BJ (cell line): ENCODE measurements at regions not wholly inside any gene's neighbourhood (a gene's known extent, or its start where the extent isn't known, plus 50 kb on each side); places are given as distances from the start of the nearest gene placed in this dataset.

Experiments
- CTCF ChIA-PET: fragments of 350-600 bp; formaldehyde crosslinking; extraction: SDS; loops from one replicate; lab custom pipeline; 2021; ENCODE audit warnings: antibody characterized with exemption, inconsistent platforms; lab: Yijun Ruan, JAX
- POLR2A ChIA-PET: fragments of 300-600 bp; sonication (Branson Sonifier 250); formaldehyde crosslinking; extraction: SDS; loops from one replicate; lab custom pipeline; 2021; ENCODE audit warnings: antibody characterized with exemption; lab: Charles Lee
- DNase-seq: peaks from one replicate; pipeline ENCODE4 v3.0.0-alpha.2; 2011; ENCODE audit warnings: low read depth
- H3K27me3 ChIP-seq: 2 replicates; pipeline ENCODE4 v1.6.0; 2011; ENCODE audit warnings: low read length; ENCODE audit not compliant: control insufficient read depth, insufficient read depth
- H3K36me3 ChIP-seq: 2 replicates; pipeline ENCODE4 v1.5.1; 2011; ENCODE audit warnings: low read length; ENCODE audit not compliant: control insufficient read depth, insufficient read depth
- H3K4me3 ChIP-seq: 2 replicates; pipeline ENCODE4 v1.5.1; 2011; ENCODE audit warnings: low read depth, mild to moderate bottlenecking, control low read depth, low read length
- TF ChIP-seq, protein P1 (sequence below): IDR thresholded peaks from 2 replicates; pipeline ENCODE4 v1.5.1; 2011; ENCODE audit warnings: low read depth, mild to moderate bottlenecking, control low read depth, inconsistent platforms, low read length, moderate library complexity; ENCODE audit not compliant: insufficient read depth

DNA sequence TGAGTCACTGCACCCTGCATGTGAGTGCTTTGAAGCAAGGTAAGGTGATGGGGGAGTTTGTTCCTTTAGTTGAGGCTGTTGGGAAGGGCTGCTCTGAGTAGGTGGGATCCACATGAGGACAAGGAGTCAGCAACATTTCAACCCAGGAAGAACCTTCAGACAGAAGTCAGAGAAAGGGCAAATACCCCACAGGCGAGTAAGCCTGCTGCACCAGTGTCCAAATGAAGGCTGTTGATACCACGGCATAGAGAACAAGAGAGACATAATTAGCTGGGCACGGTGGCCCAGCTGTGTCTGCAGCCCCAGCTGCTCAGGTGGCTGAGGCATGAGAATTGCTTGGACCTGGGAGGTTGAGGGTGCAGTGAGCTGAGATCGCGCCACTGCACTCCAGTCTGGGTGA is 54.3 kb upstream of the CLMP start:
- Histone ChIP-seq H3K4me3 (no peak overlapping the region), H3K36me3 (no peaks in the 10 kb centered on the region), H3K27me3 (no peaks in the 10 kb centered on the region)
- POLR2A ChIA-PET: no interaction called here
- TF ChIP-seq, protein P1, sequence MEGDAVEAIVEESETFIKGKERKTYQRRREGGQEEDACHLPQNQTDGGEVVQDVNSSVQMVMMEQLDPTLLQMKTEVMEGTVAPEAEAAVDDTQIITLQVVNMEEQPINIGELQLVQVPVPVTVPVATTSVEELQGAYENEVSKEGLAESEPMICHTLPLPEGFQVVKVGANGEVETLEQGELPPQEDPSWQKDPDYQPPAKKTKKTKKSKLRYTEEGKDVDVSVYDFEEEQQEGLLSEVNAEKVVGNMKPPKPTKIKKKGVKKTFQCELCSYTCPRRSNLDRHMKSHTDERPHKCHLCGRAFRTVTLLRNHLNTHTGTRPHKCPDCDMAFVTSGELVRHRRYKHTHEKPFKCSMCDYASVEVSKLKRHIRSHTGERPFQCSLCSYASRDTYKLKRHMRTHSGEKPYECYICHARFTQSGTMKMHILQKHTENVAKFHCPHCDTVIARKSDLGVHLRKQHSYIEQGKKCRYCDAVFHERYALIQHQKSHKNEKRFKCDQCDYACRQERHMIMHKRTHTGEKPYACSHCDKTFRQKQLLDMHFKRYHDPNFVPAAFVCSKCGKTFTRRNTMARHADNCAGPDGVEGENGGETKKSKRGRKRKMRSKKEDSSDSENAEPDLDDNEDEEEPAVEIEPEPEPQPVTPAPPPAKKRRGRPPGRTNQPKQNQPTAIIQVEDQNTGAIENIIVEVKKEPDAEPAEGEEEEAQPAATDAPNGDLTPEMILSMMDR: no peak
- no peak for DNase-seq
- CTCF ChIA-PET: interaction anchor here (1.5 to 4.1 kb wide), 2 partner anchors 83 to 139 kb away, joined by 4 to 26 read pairs; no protein-coding TSS in a partner anchor

- ChIA-PET CTCF (interaction anchor here (0.7 to 7.0 kb wide), 41 partner anchors 9 to 1054 kb away, joined by 3 to 96 read pairs (median 5); partner anchors contain the start of gene CLMP), POLR2A (interaction anchor here (0.8 to 1.6 kb wide), 3 partner anchors 59 to 136 kb away, joined by 3 to 4 read pairs (median 4); no protein-coding TSS in a partner anchor)
- Histone ChIP-seq H3K27me3 (no peaks in the 10 kb centered on the region), H3K4me3 (no peak overlapping the region), H3K36me3 (no peaks in the 10 kb centered on the region)
- DNase-seq: no peak
- TF ChIP-seq, protein P1: no peak
Observed at GRCh38 chr11:123247813-123248379, 52.8 kb upstream of the CLMP start.

GRCh38 chr11:123247496-123247799 is 52.4 kb upstream of the CLMP start:
- ChIA-PET POLR2A (interaction anchor here (0.6 to 1.6 kb wide), 4 partner anchors 59 to 182 kb away, joined by 3 to 4 read pairs (median 4); no protein-coding TSS in a partner anchor), CTCF (interaction anchor here (0.7 to 7.0 kb wide), 45 partner anchors 9 to 1054 kb away, joined by 3 to 96 read pairs (median 5); partner anchors contain the start of genes CLMP and HSPA8)
- H3K27me3 ChIP-seq: no peaks in the 10 kb centered on the region
- TF ChIP-seq, protein P1: no peak
- H3K36me3 ChIP-seq: no peaks in the 10 kb centered on the region
- no peak for DNase-seq
- H3K4me3 ChIP-seq: no peak overlapping the region

- Histone ChIP-seq H3K27me3 (no peaks in the 10 kb centered on the region), H3K4me3 (no peak overlapping the region), H3K36me3 (no peaks in the 10 kb centered on the region)
- ChIA-PET POLR2A (interaction anchor here (0.6 to 1.6 kb wide), 4 partner anchors 58 to 181 kb away, joined by 3 to 4 read pairs (median 4); no protein-coding TSS in a partner anchor), CTCF (interaction anchor here (0.6 to 7.0 kb wide), 49 partner anchors 8 to 1053 kb away, joined by 3 to 96 read pairs (median 5); partner anchors contain the start of genes CLMP and HSPA8)
- TF ChIP-seq, protein P1: peak; percentile 97
- DNase-seq: no peak
Observed at GRCh38 chr11:123246749-123247495, 51.9 kb upstream of the CLMP start.

DNA sequence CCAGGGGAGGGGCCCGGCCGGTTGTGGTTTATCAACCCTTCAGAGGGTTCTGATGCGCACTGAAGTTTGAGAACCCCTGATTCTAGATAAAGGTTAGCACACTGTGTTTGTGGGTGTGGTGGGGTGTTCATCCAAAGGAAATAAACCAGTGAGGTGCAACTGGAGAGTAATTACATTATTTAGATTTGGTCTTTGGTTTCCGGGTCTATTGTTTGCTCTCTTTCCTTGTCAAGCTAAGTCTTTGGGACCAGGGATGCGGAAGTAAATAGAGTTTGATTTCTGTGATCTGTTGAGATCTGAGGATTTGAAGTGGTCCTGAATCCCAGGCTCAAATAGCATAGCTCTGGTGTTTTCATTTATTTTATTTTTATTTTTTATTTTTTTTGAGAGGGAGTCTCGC is 50.5 kb upstream of the CLMP start:
- TF ChIP-seq, protein P1: no peak
- POLR2A ChIA-PET: no interaction called here
- no peak overlapping the region for H3K4me3 ChIP-seq
- no peak for DNase-seq
- CTCF ChIA-PET: interaction anchor here (1.1 to 7.0 kb wide), 5 partner anchors 10 to 142 kb away, joined by 3 to 96 read pairs (median 6); no protein-coding TSS in a partner anchor
- H3K27me3 ChIP-seq: no peaks in the 10 kb centered on the region
- no peaks in the 10 kb centered on the region for H3K36me3 ChIP-seq
